Trophoblast cell (in vitro differentiated cells and primary cell): ENCODE measurements at regions not wholly inside any gene's neighbourhood (a gene's known extent, or its start where the extent isn't known, plus 50 kb on each side); places are given as distances from the start of the nearest gene placed in this dataset.

Source experiments
- DNase-seq, 2 donors: peaks; one replicate each; pipeline ENCODE4 v3.0.0-alpha.2; 2016
- H2AFZ ChIP-seq: 2 replicates; pipeline ENCODE4 v1.6.1; 2013; ENCODE audit warnings: low read length, moderate library complexity, mild to moderate bottlenecking; ENCODE audit not compliant: insufficient read depth, poor library complexity
- H2AK5ac ChIP-seq: 2 replicates; pipeline ENCODE4 v1.6.1; 2013; ENCODE audit warnings: mild to moderate bottlenecking, low read length
- H2BK120ac ChIP-seq: 2 replicates; pipeline ENCODE4 v1.6.1; 2013; ENCODE audit warnings: low read length, mild to moderate bottlenecking, moderate library complexity; ENCODE audit not compliant: insufficient read depth, poor library complexity
- H2BK12ac ChIP-seq: 2 replicates; pipeline ENCODE4 v1.6.1; 2013; ENCODE audit warnings: mild to moderate bottlenecking, low read length, moderate library complexity
- H2BK5ac ChIP-seq: 2 replicates; pipeline ENCODE4 v1.6.1; 2013; ENCODE audit warnings: low read length, low read depth, moderate library complexity, mild to moderate bottlenecking; ENCODE audit not compliant: poor library complexity
- H3K14ac ChIP-seq: 2 replicates; pipeline ENCODE4 v1.6.1; 2013; ENCODE audit warnings: mild to moderate bottlenecking, low read length
- H3K18ac ChIP-seq: 2 replicates; pipeline ENCODE4 v1.6.1; 2013; ENCODE audit warnings: mild to moderate bottlenecking, low read length
- H3K23ac ChIP-seq: 2 replicates; pipeline ENCODE4 v1.6.1; 2013; ENCODE audit warnings: low read length
- H3K27ac ChIP-seq: 2 replicates; pipeline ENCODE4 v1.5.1; 2013; ENCODE audit warnings: low read depth, mild to moderate bottlenecking, inconsistent platforms, low read length, moderate library complexity
- H3K27me3 ChIP-seq: 2 replicates; pipeline ENCODE4 v1.6.1; 2013; ENCODE audit warnings: inconsistent platforms, mild to moderate bottlenecking, low read length, moderate library complexity; ENCODE audit not compliant: insufficient read depth
- H3K36me3 ChIP-seq, 2 experiments: 1 replicate in 1 of 2; 2 replicates in 1 of 2; pipeline ENCODE4 v1.6.1; 2013; ENCODE audit warnings: low read length in 2 of 2, mild to moderate bottlenecking in 2 of 2, moderate library complexity in 1 of 2; ENCODE audit not compliant: insufficient read depth in 2 of 2, control insufficient read depth in 1 of 2
- H3K4ac ChIP-seq: 2 replicates; pipeline ENCODE4 v1.6.1; 2013; ENCODE audit warnings: low read depth, mild to moderate bottlenecking, low read length, moderate library complexity
- H3K4me1 ChIP-seq, 2 experiments: 1 replicate in 1 of 2; 2 replicates in 1 of 2; pipeline ENCODE4 v1.6.1; 2013; ENCODE audit warnings: low read length in 2 of 2, mild to moderate bottlenecking in 2 of 2, moderate library complexity in 1 of 2; ENCODE audit not compliant: insufficient read depth in 2 of 2, control insufficient read depth in 1 of 2
- H3K4me2 ChIP-seq: 2 replicates; pipeline ENCODE4 v1.6.1; 2013; ENCODE audit warnings: inconsistent platforms, mild to moderate bottlenecking, low read length, moderate library complexity
- H3K4me3 ChIP-seq: 2 replicates; pipeline ENCODE4 v1.5.1; 2013; ENCODE audit warnings: mild to moderate bottlenecking, low read depth, low read length, inconsistent platforms
- H3K79me1 ChIP-seq: one replicate; pipeline ENCODE4 v1.6.1; 2013; ENCODE audit warnings: low read length
- H3K79me2 ChIP-seq: 2 replicates; pipeline ENCODE4 v1.6.1; 2013; ENCODE audit warnings: low read length, mild to moderate bottlenecking; ENCODE audit not compliant: control insufficient read depth, insufficient read depth, poor library complexity
- H3K9ac ChIP-seq: 2 replicates; pipeline ENCODE4 v1.6.1; 2013; ENCODE audit warnings: mild to moderate bottlenecking, low read length
- H3K9me3 ChIP-seq: 2 replicates; pipeline ENCODE4 v1.6.1; 2013; ENCODE audit warnings: low read depth, mild to moderate bottlenecking, control low read depth, inconsistent platforms, low read length; ENCODE audit not compliant: insufficient read depth
- H4K12ac ChIP-seq: 2 replicates; pipeline ENCODE4 v1.6.1; 2013; ENCODE audit warnings: low read depth, mild to moderate bottlenecking, low read length, moderate library complexity
- H4K8ac ChIP-seq: 2 replicates; pipeline ENCODE4 v1.6.1; 2013; ENCODE audit warnings: low read depth, mild to moderate bottlenecking, low read length, moderate library complexity
- H4K91ac ChIP-seq: one replicate; pipeline ENCODE4 v1.6.1; 2013; ENCODE audit warnings: low read depth, mild to moderate bottlenecking, low read length, moderate library complexity
- WGBS: extraction: QIAGEN DNeasy Blood & Tissue Kit; methylation state at CpG from one replicate; pipeline ENCODE4 v1.1.7; 2013; ENCODE audit warnings: missing lambda C conversion rate; ENCODE audit not compliant: insufficient read length, insufficient coverage; ENCODE audit errors: extremely low coverage; 5-methylcytosine and 5-hydroxymethylcytosine counted together

DNA sequence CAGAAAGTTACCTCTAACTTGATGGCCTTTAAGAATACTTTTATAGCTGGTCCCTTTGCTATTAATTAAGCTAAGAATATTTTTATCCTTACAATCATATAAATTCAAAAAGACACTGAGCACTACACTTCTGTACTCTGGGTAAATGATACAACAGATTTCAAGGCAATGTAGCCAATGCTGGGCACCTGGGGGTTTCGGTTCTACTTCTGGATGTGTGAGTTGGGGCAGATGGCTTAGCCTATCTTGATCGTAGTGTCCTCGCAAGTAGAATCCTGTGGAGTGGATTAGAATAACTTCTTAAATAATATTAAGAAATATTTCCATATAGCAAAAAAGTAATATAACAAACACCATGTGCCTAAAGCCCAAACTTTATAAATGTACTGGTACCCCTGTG lies 96.9 kb upstream of the NT5E start:
- WGBS = no CpG with 5 or more reads among the region's 3 CpGs
- no peak overlapping the region for H3K4me2 ChIP-seq
- no peak overlapping the region for H3K4ac ChIP-seq
- H2BK120ac ChIP-seq = no peak overlapping the region
- no peak overlapping the region for H3K23ac ChIP-seq
- no peak overlapping the region for H3K18ac ChIP-seq
- H3K79me1 ChIP-seq = no peaks in the 10 kb centered on the region
- no peaks in the 10 kb centered on the region for H3K27me3 ChIP-seq
- no peak overlapping the region for H3K9ac ChIP-seq
- no peak overlapping the region for H2AK5ac ChIP-seq
- H2BK12ac ChIP-seq = no peak overlapping the region
- no peak overlapping the region for H4K91ac ChIP-seq
- H2BK5ac ChIP-seq = no peak overlapping the region
- H3K4me3 ChIP-seq = no peak overlapping the region
- no peaks in the 10 kb centered on the region for H3K4me1 ChIP-seq
- H3K9me3 ChIP-seq = no peaks in the 10 kb centered on the region
- H3K36me3 ChIP-seq = no peaks in the 10 kb centered on the region
- H4K8ac ChIP-seq = no peak overlapping the region
- H3K27ac ChIP-seq = no peak overlapping the region
- no peak overlapping the region for H2AFZ ChIP-seq
- no peak overlapping the region for H4K12ac ChIP-seq
- no peak overlapping the region for H3K14ac ChIP-seq
- DNase-seq = no peak
- no peaks in the 10 kb centered on the region for H3K79me2 ChIP-seq

DNA sequence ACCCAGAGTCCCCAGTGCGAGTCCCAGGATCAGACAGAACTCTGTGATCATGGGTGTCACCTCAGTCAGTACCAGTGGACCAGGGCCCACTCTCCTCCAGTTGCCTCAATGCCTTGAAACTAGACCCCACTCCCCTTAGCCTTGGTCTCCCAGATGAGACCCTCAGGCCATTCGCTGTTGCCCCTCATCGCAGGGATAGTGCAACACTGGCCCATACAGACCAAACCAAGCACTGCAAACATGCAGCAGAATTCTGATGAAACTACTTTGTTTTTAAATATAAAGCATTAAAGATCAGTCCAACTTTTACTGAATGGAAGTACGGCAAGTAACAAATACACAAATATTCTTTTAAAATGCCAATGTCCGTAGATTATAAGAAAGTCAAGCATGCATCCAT lies 101.2 kb upstream of the NT5E start:
- Histone ChIP-seq H3K4me3 (no peak overlapping the region), H3K79me2 (no peaks in the 10 kb centered on the region)
- WGBS = no CpG with 5 or more reads among the region's 5 CpGs

DNA sequence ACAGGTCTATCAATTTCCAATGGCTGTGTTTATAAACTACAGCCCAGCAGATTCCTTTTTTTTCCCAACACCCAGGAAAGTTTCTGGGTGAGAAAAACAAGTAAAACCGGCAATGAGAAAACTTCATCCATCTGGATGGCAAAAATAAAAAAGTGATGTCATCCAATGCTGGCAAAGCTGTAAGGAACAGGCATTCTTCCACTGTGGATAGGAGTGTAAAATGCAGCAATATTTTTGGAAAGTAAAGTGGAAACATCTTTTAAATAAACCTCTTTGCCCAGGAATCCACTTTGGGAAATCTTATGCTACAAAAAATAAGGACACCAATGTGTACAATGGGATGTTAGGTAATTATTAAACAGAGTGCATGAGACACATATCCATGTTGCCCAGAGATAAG lies 102.1 kb upstream of the NT5E start:
- H2AK5ac ChIP-seq = no peak overlapping the region
- H2AFZ ChIP-seq = no peak overlapping the region
- no peaks in the 10 kb centered on the region for H3K79me2 ChIP-seq
- no peak overlapping the region for H4K12ac ChIP-seq
- no peak overlapping the region for H3K27ac ChIP-seq
- no peak overlapping the region for H2BK12ac ChIP-seq
- H3K18ac ChIP-seq = no peak overlapping the region
- no peak for DNase-seq
- H3K9ac ChIP-seq = no peak overlapping the region
- H3K4me3 ChIP-seq = no peak overlapping the region
- no peak overlapping the region for H2BK120ac ChIP-seq
- no peaks in the 10 kb centered on the region for H3K9me3 ChIP-seq
- H3K14ac ChIP-seq = no peak overlapping the region
- no peak overlapping the region for H4K91ac ChIP-seq
- H3K27me3 ChIP-seq = no peaks in the 10 kb centered on the region
- no peaks in the 10 kb centered on the region for H3K4me1 ChIP-seq
- peaks cover 3% of the 10 kb centered on the region for H3K79me1 ChIP-seq
- no peak overlapping the region for H3K4me2 ChIP-seq
- no CpG with 5 or more reads among the region's 1 CpG for WGBS
- H4K8ac ChIP-seq = no peak overlapping the region
- no peaks in the 10 kb centered on the region for H3K36me3 ChIP-seq
- no peak overlapping the region for H3K23ac ChIP-seq
- no peak overlapping the region for H2BK5ac ChIP-seq
- H3K4ac ChIP-seq = no peak overlapping the region

More for the DNA sequence above, 101.2 kb upstream of the NT5E start:
- H3K23ac ChIP-seq = no peak overlapping the region
- H3K36me3 ChIP-seq = no peaks in the 10 kb centered on the region
- no peak overlapping the region for H3K27ac ChIP-seq
- peaks cover 3% of the 10 kb centered on the region for H3K79me1 ChIP-seq
- no peak overlapping the region for H3K4me2 ChIP-seq
- no peak overlapping the region for H2BK120ac ChIP-seq
- DNase-seq = no peak
- no peak overlapping the region for H2AFZ ChIP-seq
- H3K27me3 ChIP-seq = no peaks in the 10 kb centered on the region
- no peaks in the 10 kb centered on the region for H3K9me3 ChIP-seq
- H2BK12ac ChIP-seq = no peak overlapping the region
- H2BK5ac ChIP-seq = no peak overlapping the region
- no peak overlapping the region for H4K12ac ChIP-seq
- H4K91ac ChIP-seq = no peak overlapping the region
- no peak overlapping the region for H3K4ac ChIP-seq
- no peak overlapping the region for H3K18ac ChIP-seq
- H4K8ac ChIP-seq = no peak overlapping the region
- no peak overlapping the region for H3K9ac ChIP-seq
- no peak overlapping the region for H3K14ac ChIP-seq
- no peaks in the 10 kb centered on the region for H3K4me1 ChIP-seq
- no peak overlapping the region for H2AK5ac ChIP-seq

DNA sequence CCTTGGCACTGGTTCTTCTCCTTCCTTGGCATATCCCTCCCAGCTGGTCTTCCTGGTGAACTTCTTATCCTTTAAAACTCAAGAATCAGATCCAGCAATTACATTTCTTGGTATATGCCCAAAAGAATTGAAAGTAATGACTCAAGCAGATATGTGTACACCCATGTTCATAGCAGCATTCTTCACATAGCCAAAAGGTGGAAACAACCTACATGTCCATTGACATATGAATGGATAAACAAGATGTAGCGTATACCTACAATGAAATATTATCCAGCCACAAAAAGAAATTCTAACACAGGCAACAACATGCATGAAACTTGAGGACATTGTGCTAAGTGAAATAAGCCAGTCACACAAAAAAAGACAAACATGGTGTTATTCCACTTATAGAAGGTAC lies 103.7 kb upstream of the NT5E start:
- Histone ChIP-seq H3K4me2 (no peak overlapping the region), H3K27me3 (no peaks in the 10 kb centered on the region), H3K27ac (no peak overlapping the region), H2AK5ac (no peak overlapping the region), H3K79me1 (peaks cover 3% of the 10 kb centered on the region), H3K4me1 (no peaks in the 10 kb centered on the region), H3K9ac (no peak overlapping the region), H2AFZ (no peak overlapping the region), H3K36me3 (no peaks in the 10 kb centered on the region), H3K14ac (peak overlapping the region; percentile 44), H3K23ac (no peak overlapping the region), H3K9me3 (no peaks in the 10 kb centered on the region), H3K4ac (no peak overlapping the region), H2BK12ac (peak overlapping the region; percentile 76), H4K12ac (no peak overlapping the region), H2BK120ac (peak overlapping the region; percentile 80), H2BK5ac (peak overlapping the region; percentile 40), H3K79me2 (no peaks in the 10 kb centered on the region), H4K91ac (no peak overlapping the region), H3K18ac (no peak overlapping the region), H3K4me3 (no peak overlapping the region), H4K8ac (no peak overlapping the region)
- peak in 1 of 2 donors; percentile 21 for DNase-seq
- WGBS = no CpG with 5 or more reads among the region's 1 CpG
